B cell (primary cell): ENCODE measurements at regions not wholly inside any gene's neighbourhood (a gene's known extent, or its start where the extent isn't known, plus 50 kb on each side); places are given as distances from the start of the nearest gene placed in this dataset.

Experiments used
- ATAC-seq: fragments of 200-7000 bp; cut with Tn5 transposase; one replicate; pipeline ENCODE4 v1.10.0; 2021; ENCODE audit warnings: low read depth, mild to moderate bottlenecking, moderate number of reproducible peaks, moderate library complexity
- CTCF ChIA-PET: fragments of 350-600 bp; sonication (Branson Sonifier 250); formaldehyde crosslinking; loops from one replicate; lab custom pipeline; 2021; ENCODE audit warnings: antibody characterized with exemption, inconsistent platforms; lab: Charles Lee
- POLR2A ChIA-PET: fragments of 350-600 bp; sonication (Branson Sonifier 250); formaldehyde crosslinking; loops from one replicate; lab custom pipeline; 2021; ENCODE audit warnings: antibody characterized with exemption; lab: Charles Lee
- DNase-seq: peaks from one replicate; pipeline ENCODE4 v3.0.0; 2013
- H2AFZ ChIP-seq: 2 replicates; pipeline ENCODE4 v1.6.1; 2012; ENCODE audit warnings: mild to moderate bottlenecking, low read depth, low read length; ENCODE audit not compliant: insufficient read depth, poor library complexity, severe bottlenecking
- H3K27ac ChIP-seq, 2 donors: 1 replicate in 1 of 2; 2 replicates in 1 of 2; pipeline ENCODE4 v1.5.1; 2012 to 2013; ENCODE audit warnings: low read length in 2 of 2, mild to moderate bottlenecking in 2 of 2, moderate library complexity in 1 of 2
- H3K27me3 ChIP-seq, 4 experiments: fragments of 200-600 bp in 1 of 4; sonication (generic) in 1 of 4; replicated peaks in 1 of 4; 1 replicate in 2 of 4; 2 replicates in 2 of 4; pipeline versions ENCODE4 v1.6.1 to v1.7.0; 2013 to 2016; ENCODE audit warnings: low read length in 3 of 4, mild to moderate bottlenecking in 2 of 4, mixed read lengths in 1 of 4, moderate library complexity in 1 of 4; ENCODE audit not compliant: insufficient read depth in 4 of 4, control insufficient read depth in 3 of 4; ENCODE audit errors: control extremely low read depth in 1 of 4
- H3K36me3 ChIP-seq, 2 experiments: replicated peaks in 1 of 2; 1 replicate in 1 of 2; 2 replicates in 1 of 2; pipeline versions ENCODE4 v1.6.1 to v1.7.1; 2013; ENCODE audit warnings: low read length in 1 of 2; ENCODE audit not compliant: insufficient read depth in 2 of 2, control insufficient read depth in 1 of 2; ENCODE audit errors: control extremely low read depth in 1 of 2, extremely low read depth in 1 of 2
- H3K4me1 ChIP-seq, 2 donors: fragments of 200-600 bp in 1 of 2; sonication (generic) in 1 of 2; 1 replicate in 1 of 2; 2 replicates in 1 of 2; pipeline versions ENCODE4 v1.5.1 to v1.6.1; 2013 to 2017; ENCODE audit warnings: low read length in 2 of 2; ENCODE audit not compliant: control insufficient read depth in 2 of 2, insufficient read depth in 2 of 2
- H3K4me2 ChIP-seq: replicated peaks from 2 replicates; pipeline ENCODE3; 2012; ENCODE audit warnings: mild to moderate bottlenecking, low read depth, low read length; ENCODE audit not compliant: poor library complexity, severe bottlenecking
- H3K4me3 ChIP-seq, 5 experiments: fragments of 200-600 bp in 1 of 5; sonication (generic) in 1 of 5; 1 replicate in 3 of 5; 2 replicates in 2 of 5; pipeline versions ENCODE4 v1.5.1 to v1.7.0; 2011 to 2016; ENCODE audit warnings: low read length in 4 of 5, mild to moderate bottlenecking in 4 of 5, low read depth in 2 of 5, control low read depth in 1 of 5, moderate library complexity in 1 of 5; ENCODE audit not compliant: insufficient read depth in 1 of 5; ENCODE audit errors: control extremely low read depth in 1 of 5, extremely low read depth in 1 of 5
- H3K79me2 ChIP-seq: fragments of 200-600 bp; sonication (generic); one replicate; pipeline ENCODE4 v1.6.0; 2016; ENCODE audit warnings: low read length; ENCODE audit not compliant: control insufficient read depth, insufficient read depth
- H3K9ac ChIP-seq: fragments of 200-600 bp; sonication (generic); 2 replicates; pipeline ENCODE4 v1.6.1; 2017; ENCODE audit warnings: mild to moderate bottlenecking, low read length, moderate library complexity
- H3K9me3 ChIP-seq, 3 donors: one replicate each; pipeline versions ENCODE4 v1.6.1 to v1.7.1; 2013; ENCODE audit warnings: low read length in 2 of 3; ENCODE audit not compliant: control insufficient read depth in 2 of 3, insufficient read depth in 1 of 3; ENCODE audit errors: control extremely low read depth in 1 of 3
- H4K20me1 ChIP-seq: 2 replicates; pipeline ENCODE4 v1.6.0; 2012; ENCODE audit warnings: mild to moderate bottlenecking, low read length; ENCODE audit not compliant: insufficient read depth, control insufficient read depth, poor library complexity, severe bottlenecking
- H3K27ac Mint-ChIP-seq: one replicate; pipeline ENCODE4 v1.8.0; 2021; ENCODE audit warnings: mixed read lengths
- H3K27me3 Mint-ChIP-seq: one replicate; pipeline ENCODE4 v1.8.0; 2021; ENCODE audit warnings: mixed read lengths
- H3K4me1 Mint-ChIP-seq: one replicate; pipeline ENCODE4 v1.8.0; 2021; ENCODE audit warnings: mixed read lengths
- H3K4me3 Mint-ChIP-seq: one replicate; pipeline ENCODE4 v1.8.0; 2021; ENCODE audit warnings: mixed read lengths
- H3K9me3 Mint-ChIP-seq: one replicate; pipeline ENCODE4 v1.8.0; 2022; ENCODE audit warnings: mixed read lengths; ENCODE audit not compliant: insufficient read depth
- EZH2 ChIP-seq: IDR thresholded peaks from 2 replicates; pipeline ENCODE4 v1.6.1; 2012; ENCODE audit warnings: borderline replicate concordance, low read depth, mild to moderate bottlenecking, moderate library complexity, low read length; ENCODE audit not compliant: insufficient read depth, poor library complexity, severe bottlenecking
- WGBS: methylation state at CpG from one replicate; pipeline ENCODE4 v1.1.5; 2013; ENCODE audit warnings: missing lambda C conversion rate; ENCODE audit not compliant: insufficient coverage; 5-methylcytosine and 5-hydroxymethylcytosine counted together
- intact Hi-C: fragments of 100-400 bp; cut with micrococcal nuclease; formaldehyde crosslinking; loops from one replicate; pipeline ENCODE4 v1.10.0; 2022
- TF ChIP-seq, protein P1 (sequence below): fragments of 200-600 bp; IDR thresholded peaks from one replicate; pipeline ENCODE4 v1.8.0; 2022; ENCODE audit warnings: antibody characterized with exemption, mild to moderate bottlenecking

DNA sequence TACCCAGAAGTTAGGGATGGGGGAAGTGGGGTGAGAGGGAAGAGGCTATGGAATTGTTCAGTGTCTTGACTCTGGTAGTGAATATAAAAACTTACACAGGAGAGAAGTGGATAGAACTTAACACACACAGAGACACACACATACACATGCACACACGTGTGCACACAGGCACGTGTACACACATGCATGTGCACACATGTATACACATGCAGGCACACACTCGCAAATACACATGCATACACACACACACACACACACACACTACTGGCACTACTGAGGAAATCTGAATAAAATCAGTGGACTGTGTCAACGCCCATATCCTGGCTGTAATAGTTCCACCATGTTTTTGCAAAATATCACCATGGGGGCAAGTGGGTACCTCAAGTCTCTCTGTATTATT, 107.9 kb downstream of the IRS2 start:
- 100% methylated on average over 2 of the region's 4 CpGs for WGBS
- Histone ChIP-seq H3K27ac (no peak overlapping the region), H3K9ac (no peak overlapping the region), H3K27me3 (no peaks in the 10 kb centered on the region), H2AFZ (no peak overlapping the region), H3K4me2 (no peak overlapping the region), H4K20me1 (no peaks in the 10 kb centered on the region), H3K4me3 (no peak overlapping the region), H3K79me2 (no peaks in the 10 kb centered on the region), H3K9me3 (no peaks in the 10 kb centered on the region), H3K4me1 (no peaks in the 10 kb centered on the region), H3K36me3 (no peaks in the 10 kb centered on the region)
- DNase-seq = no peak
- ChIA-PET CTCF (no interaction called here), POLR2A (no interaction called here)
- H3K27me3 Mint-ChIP-seq = peaks cover 3% of the 10 kb centered on the region
- ATAC-seq = no peak
- H3K4me3 Mint-ChIP-seq = no peak overlapping the region
- no peak for TF ChIP-seq EZH2
- TF ChIP-seq, protein P1, sequence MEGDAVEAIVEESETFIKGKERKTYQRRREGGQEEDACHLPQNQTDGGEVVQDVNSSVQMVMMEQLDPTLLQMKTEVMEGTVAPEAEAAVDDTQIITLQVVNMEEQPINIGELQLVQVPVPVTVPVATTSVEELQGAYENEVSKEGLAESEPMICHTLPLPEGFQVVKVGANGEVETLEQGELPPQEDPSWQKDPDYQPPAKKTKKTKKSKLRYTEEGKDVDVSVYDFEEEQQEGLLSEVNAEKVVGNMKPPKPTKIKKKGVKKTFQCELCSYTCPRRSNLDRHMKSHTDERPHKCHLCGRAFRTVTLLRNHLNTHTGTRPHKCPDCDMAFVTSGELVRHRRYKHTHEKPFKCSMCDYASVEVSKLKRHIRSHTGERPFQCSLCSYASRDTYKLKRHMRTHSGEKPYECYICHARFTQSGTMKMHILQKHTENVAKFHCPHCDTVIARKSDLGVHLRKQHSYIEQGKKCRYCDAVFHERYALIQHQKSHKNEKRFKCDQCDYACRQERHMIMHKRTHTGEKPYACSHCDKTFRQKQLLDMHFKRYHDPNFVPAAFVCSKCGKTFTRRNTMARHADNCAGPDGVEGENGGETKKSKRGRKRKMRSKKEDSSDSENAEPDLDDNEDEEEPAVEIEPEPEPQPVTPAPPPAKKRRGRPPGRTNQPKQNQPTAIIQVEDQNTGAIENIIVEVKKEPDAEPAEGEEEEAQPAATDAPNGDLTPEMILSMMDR = no peak
- H3K4me1 Mint-ChIP-seq = no peaks in the 10 kb centered on the region
- intact Hi-C loops = no loop called here
- no peak overlapping the region for H3K27ac Mint-ChIP-seq
- H3K9me3 Mint-ChIP-seq = peaks cover 4% of the 10 kb centered on the region

DNA sequence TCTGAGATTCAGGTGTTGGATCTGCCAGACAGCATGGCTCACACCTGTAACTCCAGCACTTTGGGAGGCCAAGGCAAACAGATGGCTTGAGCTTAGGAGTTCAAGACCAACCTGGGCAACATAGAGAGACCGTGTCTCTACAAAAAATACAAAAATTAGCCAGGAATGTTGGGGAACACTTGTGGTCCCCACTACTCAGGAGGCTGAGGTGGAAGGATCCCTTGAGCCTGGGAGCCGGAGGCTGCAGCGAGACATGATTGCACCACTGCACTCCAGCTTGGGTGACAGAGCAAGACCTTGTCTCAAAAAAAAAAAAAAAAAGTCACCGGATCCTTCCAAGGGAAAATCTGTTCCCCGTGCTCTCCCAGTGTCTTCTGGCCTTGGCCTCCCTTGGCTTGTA, 109.2 kb downstream of the IRS2 start:
- DNase-seq (no peak), ATAC-seq (no peak)
- no peaks in the 10 kb centered on the region for H3K4me1 Mint-ChIP-seq
- CTCF ChIA-PET = no interaction called here
- no peak overlapping the region for H3K4me2 ChIP-seq
- 76% methylated on average over 4 of the region's 5 CpGs for WGBS
- no peaks in the 10 kb centered on the region for H3K4me1 ChIP-seq
- H3K9ac ChIP-seq = no peak overlapping the region
- H3K9me3 Mint-ChIP-seq = peaks cover 4% of the 10 kb centered on the region
- intact Hi-C loops = no loop called here
- no peak overlapping the region for H3K4me3 Mint-ChIP-seq
- no peak overlapping the region for H2AFZ ChIP-seq
- H3K27ac ChIP-seq = no peak overlapping the region
- no peak overlapping the region for H3K4me3 ChIP-seq
- H3K27ac Mint-ChIP-seq = no peak overlapping the region
- POLR2A ChIA-PET = no interaction called here
- peaks cover 3% of the 10 kb centered on the region for H3K27me3 Mint-ChIP-seq
- TF ChIP-seq, protein P1 = no peak
- TF ChIP-seq EZH2 = no peak
- H3K9me3 ChIP-seq = no peaks in the 10 kb centered on the region
- H3K36me3 ChIP-seq = no peaks in the 10 kb centered on the region
- no peaks in the 10 kb centered on the region for H3K27me3 ChIP-seq
- H4K20me1 ChIP-seq = no peaks in the 10 kb centered on the region
- no peaks in the 10 kb centered on the region for H3K79me2 ChIP-seq
